ENCODE measurements at regions not wholly inside any gene's neighbourhood (a gene's known extent, or its start where the extent isn't known, plus 50 kb on each side); places are given as distances from the start of the nearest gene placed in this dataset.

- TF ChIP-seq CUX1 (IDR thresholded peaks at IDR 0.05; ENCODE audit: insufficient replicate concordance, low read depth, low read length) = no peak
- no peak for TF ChIP-seq CTCF (IDR thresholded peaks at IDR 0.05 in 2 of 3, conservative IDR thresholded peaks at IDR 0.05 in 1 of 3; ENCODE audit: control insufficient read depth in 2 of 3, extremely low read depth in 1 of 3, insufficient read depth in 1 of 3, low read depth in 3 of 3, low read length in 3 of 3)
- TF ChIP-seq POLR2A (IDR thresholded peaks at IDR 0.05; ENCODE audit: low read depth, low read length) = no peak
- TF ChIP-seq CHD2 (IDR thresholded peaks at IDR 0.05; ENCODE audit: borderline replicate concordance, low read depth, low read length) = no peak
- TF ChIP-seq EP300 (IDR thresholded peaks at IDR 0.05; ENCODE audit: borderline replicate concordance in 1 of 2, control insufficient read depth in 1 of 2, low read depth in 2 of 2, low read length in 2 of 2) = no peak
Measured at GRCh38 chr4:79723507-79723906, 315.5 kb upstream of the GK2 start.
